HepG2 (cell line): ENCODE measurements at regions not wholly inside any gene's neighbourhood (a gene's known extent, or its start where the extent isn't known, plus 50 kb on each side); places are given as distances from the start of the nearest gene placed in this dataset.

Experiments
- ATAC-seq: fragments of 200-7000 bp; cut with Tn5 transposase; 3 replicates; pipeline ENCODE4 v1.9.1; 2020; ENCODE audit warnings: mild to moderate bottlenecking, moderate library complexity
- BruUV-seq: library from RNA; stranded (reverse); fragments of 400-500 nt; replicated peaks from 2 replicates; lab custom pipeline; 2021; lab: Mats Ljungman, UMichigan
- CTCF ChIA-PET: fragments of 300-600 bp; formaldehyde crosslinking; extraction: SDS; loops from one replicate; lab custom pipeline; 2021; ENCODE audit warnings: low total read pairs, inconsistent platforms, low intra/inter-chr PET ratio; lab: Yijun Ruan, JAX
- POLR2A ChIA-PET: fragments of 350-600 bp; sonication (Branson Sonifier 250); formaldehyde crosslinking; loops from one replicate; lab custom pipeline; 2020; ENCODE audit warnings: antibody characterized with exemption, inconsistent platforms; lab: Yijun Ruan, JAX
- DNase-seq: peaks from one replicate; pipeline ENCODE4 v3.0.0-alpha.2; 2015; ENCODE audit warnings: low spot score
- FAIRE-seq: peaks from 3 replicates; lab custom pipeline; 2011; peaks lifted over from hg19 to GRCh38; lab: Jason Lieb, UNC
- H2AFZ ChIP-seq: one replicate; pipeline ENCODE4 v1.6.1; 2011; ENCODE audit warnings: low read length, inconsistent platforms
- H3K27ac ChIP-seq: fragments of 300-600 bp; 3 replicates; pipeline ENCODE4 v1.8.0; 2011; ENCODE audit warnings: mixed run types, mild to moderate bottlenecking, mixed read lengths, low read length, inconsistent platforms; ENCODE audit not compliant: insufficient read depth; ENCODE audit errors: extremely low read length
- H3K27me3 ChIP-seq, 2 experiments: fragments of 200-600 bp in 1 of 2; 2 replicates in 1 of 2; 3 replicates in 1 of 2; pipeline versions ENCODE4 v1.6.0 to v1.8.0; 2011; ENCODE audit warnings: low read length in 2 of 2, mild to moderate bottlenecking in 2 of 2, moderate library complexity in 2 of 2, inconsistent platforms in 1 of 2; ENCODE audit not compliant: insufficient read depth in 2 of 2, control insufficient read depth in 1 of 2
- H3K36me3 ChIP-seq, 2 experiments: fragments of 200-600 bp in 1 of 2; replicated peaks in 1 of 2; 2 replicates in 1 of 2; 3 replicates in 1 of 2; pipeline versions ENCODE4 v1.5.1 to v1.8.0; 2011; ENCODE audit warnings: low read length in 2 of 2, inconsistent platforms in 1 of 2; ENCODE audit not compliant: insufficient read depth in 2 of 2, control insufficient read depth in 1 of 2
- H3K4me1 ChIP-seq: 2 replicates; pipeline ENCODE4 v1.5.1; 2012; ENCODE audit warnings: low read length, inconsistent platforms; ENCODE audit not compliant: insufficient read depth
- H3K4me2 ChIP-seq: 2 replicates; pipeline ENCODE4 v1.6.0; 2011; ENCODE audit warnings: low read depth, low read length, inconsistent platforms
- H3K4me3 ChIP-seq, 3 experiments: fragments of 200-600 bp in 1 of 3; sonication (generic), shearing (Covaris generic) in 1 of 3; replicated peaks in 1 of 3; 2 replicates each; pipeline ENCODE4 v1.5.1; 2011 to 2016; ENCODE audit warnings: low read length in 3 of 3, inconsistent platforms in 2 of 3, low read depth in 2 of 3, mild to moderate bottlenecking in 2 of 3, control low read depth in 1 of 3, mixed read lengths in 1 of 3; ENCODE audit not compliant: insufficient read depth in 1 of 3
- H3K79me2 ChIP-seq: one replicate; pipeline ENCODE4 v1.6.1; 2011; ENCODE audit warnings: low read length, inconsistent platforms; ENCODE audit not compliant: insufficient read depth
- H3K9ac ChIP-seq: 2 replicates; pipeline ENCODE4 v1.6.0; 2011; ENCODE audit warnings: mild to moderate bottlenecking, low read depth, low read length, inconsistent platforms; ENCODE audit not compliant: insufficient read depth
- H3K9me3 ChIP-seq: 2 replicates; pipeline ENCODE4 v1.5.1; 2012; ENCODE audit warnings: mild to moderate bottlenecking, low read length
- H4K20me1 ChIP-seq: 2 replicates; pipeline ENCODE4 v1.6.0; 2011; ENCODE audit warnings: inconsistent platforms, mild to moderate bottlenecking, low read length, moderate library complexity; ENCODE audit not compliant: insufficient read depth
- ARHGAP35 ChIP-seq: sonication (generic); formaldehyde crosslinking; IDR thresholded peaks from 2 replicates; pipeline ENCODE4 v1.9.0; 2022; ENCODE audit warnings: mild to moderate bottlenecking, inconsistent platforms, moderate library complexity, missing genetic modification reagents, borderline replicate concordance
- MED13 ChIP-seq: sonication (generic); formaldehyde crosslinking; IDR thresholded peaks from 2 replicates; pipeline ENCODE4 v1.5.0; 2020; ENCODE audit warnings: missing genetic modification reagents
- TEAD2 ChIP-seq: sonication (generic); formaldehyde crosslinking; IDR thresholded peaks from 2 replicates; pipeline ENCODE4 v1.9.0; 2021; ENCODE audit warnings: missing genetic modification reagents
- ZNF761 ChIP-seq: sonication (generic); formaldehyde crosslinking; conservative IDR thresholded peaks from 2 replicates; pipeline ENCODE4 v1.4.0; 2020; ENCODE audit warnings: mild to moderate bottlenecking, missing genetic modification reagents
- ZNF83 ChIP-seq: sonication (generic); formaldehyde crosslinking; IDR thresholded peaks from 2 replicates; pipeline ENCODE4 v1.4.0; 2020; ENCODE audit warnings: missing genetic modification reagents, mild to moderate bottlenecking, borderline replicate concordance
- WGBS: methylation state at CpG from one replicate; pipeline ENCODE4 v1.1.6; 2017; ENCODE audit warnings: low lambda C conversion rate; 5-methylcytosine and 5-hydroxymethylcytosine counted together
- in situ Hi-C: cut with HindIII; loops from 2 replicates; pipeline ENCODE4 v1.10.0; 2017; ENCODE audit warnings: low pct_unique_long_range_greater_than_20kb; ENCODE audit not compliant: extremely low pct_ligation_motif_present
- intact Hi-C: fragments of 100-400 bp; cut with micrococcal nuclease; formaldehyde crosslinking; loops from one replicate; pipeline ENCODE4 v1.10.0; 2022; ENCODE audit not compliant: unreplicated experiment
- TF ChIP-seq, protein P1 (sequence below): sonication (generic); formaldehyde crosslinking; IDR thresholded peaks from 2 replicates; pipeline ENCODE4 v1.8.0; 2022; ENCODE audit warnings: mild to moderate bottlenecking, missing genetic modification reagents
- TF ChIP-seq, protein P2 (sequence below): sonication (generic); formaldehyde crosslinking; IDR thresholded peaks from 2 replicates; pipeline ENCODE4 v1.4.0; 2020; ENCODE audit warnings: missing genetic modification reagents
- TF ChIP-seq, protein P3 (sequence below), 2 experiments: fragments of 450-650 bp in 1 of 2; sonication (generic) in 1 of 2; formaldehyde crosslinking in 1 of 2; IDR thresholded peaks; 2 replicates each; pipeline versions ENCODE4 v1.6.1 to v1.8.0; 2016 to 2022; ENCODE audit warnings: antibody characterized with exemption in 1 of 2, mild to moderate bottlenecking in 1 of 2, missing genetic modification reagents in 1 of 2

DNA sequence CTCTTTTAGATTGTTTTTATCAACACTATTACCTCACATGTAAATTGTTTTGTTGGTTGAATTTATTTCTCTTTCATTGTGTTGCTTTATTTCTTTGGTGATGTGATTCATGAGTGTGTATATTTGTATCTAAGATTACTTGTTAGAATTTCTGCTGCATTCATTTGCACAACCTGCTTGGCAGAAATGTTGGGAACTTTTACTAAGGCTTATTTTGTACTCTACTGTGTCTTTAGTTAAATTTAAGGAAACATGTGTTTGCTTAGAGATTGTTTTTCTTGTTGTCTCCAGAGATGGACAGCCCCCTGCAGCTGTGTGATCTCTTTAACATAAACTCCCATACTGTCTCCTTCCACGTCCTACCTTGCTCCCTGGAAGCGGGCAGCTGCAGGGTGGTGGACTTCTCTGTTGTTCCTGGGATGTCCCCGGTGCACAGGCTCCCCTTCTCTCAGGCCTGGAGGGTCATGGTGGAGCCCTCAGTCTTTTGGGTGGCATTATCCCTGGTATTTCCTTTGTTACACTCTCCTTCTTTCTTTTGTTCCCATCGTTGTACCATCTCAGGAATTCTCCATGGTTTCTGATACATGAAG, 212.0 kb upstream of the SPRY2 start:
- in situ Hi-C loops (no loop called here), intact Hi-C loops (no loop called here)
- peaks cover 20% of the 10 kb centered on the region; the same call in 1 of the 2 replicates for H3K9me3 ChIP-seq
- BruUV-seq: no TSS peak
- no peak overlapping the region for H2AFZ ChIP-seq
- WGBS: 2% methylated on average over 4 of the region's 4 CpGs
- FAIRE-seq (no peak), ATAC-seq (no peak), DNase-seq (no peak)
- H3K4me3 ChIP-seq: no peak overlapping the region
- H3K27ac ChIP-seq: no peak overlapping the region
- H3K79me2 ChIP-seq: no peaks in the 10 kb centered on the region
- H3K27me3 ChIP-seq: no peaks in the 10 kb centered on the region
- no peak overlapping the region for H3K9ac ChIP-seq
- no peaks in the 10 kb centered on the region for H3K4me1 ChIP-seq
- ChIA-PET CTCF (no interaction called here), POLR2A (no interaction called here)
- TF ChIP-seq, protein P1, sequence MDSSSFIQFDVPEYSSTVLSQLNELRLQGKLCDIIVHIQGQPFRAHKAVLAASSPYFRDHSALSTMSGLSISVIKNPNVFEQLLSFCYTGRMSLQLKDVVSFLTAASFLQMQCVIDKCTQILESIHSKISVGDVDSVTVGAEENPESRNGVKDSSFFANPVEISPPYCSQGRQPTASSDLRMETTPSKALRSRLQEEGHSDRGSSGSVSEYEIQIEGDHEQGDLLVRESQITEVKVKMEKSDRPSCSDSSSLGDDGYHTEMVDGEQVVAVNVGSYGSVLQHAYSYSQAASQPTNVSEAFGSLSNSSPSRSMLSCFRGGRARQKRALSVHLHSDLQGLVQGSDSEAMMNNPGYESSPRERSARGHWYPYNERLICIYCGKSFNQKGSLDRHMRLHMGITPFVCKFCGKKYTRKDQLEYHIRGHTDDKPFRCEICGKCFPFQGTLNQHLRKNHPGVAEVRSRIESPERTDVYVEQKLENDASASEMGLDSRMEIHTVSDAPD: no peak
- no peak for TF ChIP-seq ARHGAP35 (CRISPR knock-in tag)
- TF ChIP-seq MED13 (CRISPR knock-in tag): no peak
- no peak for TF ChIP-seq ZNF761
- TF ChIP-seq, protein P2, sequence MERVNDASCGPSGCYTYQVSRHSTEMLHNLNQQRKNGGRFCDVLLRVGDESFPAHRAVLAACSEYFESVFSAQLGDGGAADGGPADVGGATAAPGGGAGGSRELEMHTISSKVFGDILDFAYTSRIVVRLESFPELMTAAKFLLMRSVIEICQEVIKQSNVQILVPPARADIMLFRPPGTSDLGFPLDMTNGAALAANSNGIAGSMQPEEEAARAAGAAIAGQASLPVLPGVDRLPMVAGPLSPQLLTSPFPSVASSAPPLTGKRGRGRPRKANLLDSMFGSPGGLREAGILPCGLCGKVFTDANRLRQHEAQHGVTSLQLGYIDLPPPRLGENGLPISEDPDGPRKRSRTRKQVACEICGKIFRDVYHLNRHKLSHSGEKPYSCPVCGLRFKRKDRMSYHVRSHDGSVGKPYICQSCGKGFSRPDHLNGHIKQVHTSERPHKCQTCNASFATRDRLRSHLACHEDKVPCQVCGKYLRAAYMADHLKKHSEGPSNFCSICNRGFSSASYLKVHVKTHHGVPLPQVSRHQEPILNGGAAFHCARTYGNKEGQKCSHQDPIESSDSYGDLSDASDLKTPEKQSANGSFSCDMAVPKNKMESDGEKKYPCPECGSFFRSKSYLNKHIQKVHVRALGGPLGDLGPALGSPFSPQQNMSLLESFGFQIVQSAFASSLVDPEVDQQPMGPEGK: no peak
- no peak for TF ChIP-seq ZNF83 (CRISPR knock-in tag)
- TF ChIP-seq, protein P3, sequence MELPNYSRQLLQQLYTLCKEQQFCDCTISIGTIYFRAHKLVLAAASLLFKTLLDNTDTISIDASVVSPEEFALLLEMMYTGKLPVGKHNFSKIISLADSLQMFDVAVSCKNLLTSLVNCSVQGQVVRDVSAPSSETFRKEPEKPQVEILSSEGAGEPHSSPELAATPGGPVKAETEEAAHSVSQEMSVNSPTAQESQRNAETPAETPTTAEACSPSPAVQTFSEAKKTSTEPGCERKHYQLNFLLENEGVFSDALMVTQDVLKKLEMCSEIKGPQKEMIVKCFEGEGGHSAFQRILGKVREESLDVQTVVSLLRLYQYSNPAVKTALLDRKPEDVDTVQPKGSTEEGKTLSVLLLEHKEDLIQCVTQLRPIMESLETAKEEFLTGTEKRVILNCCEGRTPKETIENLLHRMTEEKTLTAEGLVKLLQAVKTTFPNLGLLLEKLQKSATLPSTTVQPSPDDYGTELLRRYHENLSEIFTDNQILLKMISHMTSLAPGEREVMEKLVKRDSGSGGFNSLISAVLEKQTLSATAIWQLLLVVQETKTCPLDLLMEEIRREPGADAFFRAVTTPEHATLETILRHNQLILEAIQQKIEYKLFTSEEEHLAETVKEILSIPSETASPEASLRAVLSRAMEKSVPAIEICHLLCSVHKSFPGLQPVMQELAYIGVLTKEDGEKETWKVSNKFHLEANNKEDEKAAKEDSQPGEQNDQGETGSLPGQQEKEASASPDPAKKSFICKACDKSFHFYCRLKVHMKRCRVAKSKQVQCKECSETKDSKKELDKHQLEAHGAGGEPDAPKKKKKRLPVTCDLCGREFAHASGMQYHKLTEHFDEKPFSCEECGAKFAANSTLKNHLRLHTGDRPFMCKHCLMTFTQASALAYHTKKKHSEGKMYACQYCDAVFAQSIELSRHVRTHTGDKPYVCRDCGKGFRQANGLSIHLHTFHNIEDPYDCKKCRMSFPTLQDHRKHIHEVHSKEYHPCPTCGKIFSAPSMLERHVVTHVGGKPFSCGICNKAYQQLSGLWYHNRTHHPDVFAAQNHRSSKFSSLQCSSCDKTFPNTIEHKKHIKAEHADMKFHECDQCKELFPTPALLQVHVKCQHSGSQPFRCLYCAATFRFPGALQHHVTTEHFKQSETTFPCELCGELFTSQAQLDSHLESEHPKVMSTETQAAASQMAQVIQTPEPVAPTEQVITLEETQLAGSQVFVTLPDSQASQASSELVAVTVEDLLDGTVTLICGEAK (IDR thresholded peaks at IDR 0.05): no peak
- TF ChIP-seq, protein P3 (CRISPR knock-in tag; IDR thresholded peaks at IDR 0.05): no peak
- no peak for TF ChIP-seq TEAD2 (CRISPR knock-in tag)
- H3K4me2 ChIP-seq: no peak overlapping the region
- H4K20me1 ChIP-seq: no peaks in the 10 kb centered on the region
- no peaks in the 10 kb centered on the region for H3K36me3 ChIP-seq
